Mesenchymal stem cell (in vitro differentiated cells and primary cell): ENCODE measurements at regions not wholly inside any gene's neighbourhood (a gene's known extent, or its start where the extent isn't known, plus 50 kb on each side); places are given as distances from the start of the nearest gene placed in this dataset.

ENCODE experiments used
- DNase-seq: peaks from one replicate; pipeline ENCODE4 v3.0.0-alpha.2; 2013
- H2AFZ ChIP-seq: one replicate; pipeline ENCODE4 v1.6.1; 2013; ENCODE audit warnings: low read depth, mild to moderate bottlenecking, control low read depth, inconsistent platforms, low read length, moderate library complexity
- H2AK5ac ChIP-seq: 2 replicates; pipeline ENCODE4 v1.6.1; 2013; ENCODE audit warnings: low read length, moderate library complexity, mild to moderate bottlenecking, inconsistent platforms; ENCODE audit not compliant: severe bottlenecking
- H2BK120ac ChIP-seq: one replicate; pipeline ENCODE4 v1.6.1; 2013; ENCODE audit warnings: low read depth, mild to moderate bottlenecking, inconsistent platforms, low read length, moderate library complexity
- H2BK12ac ChIP-seq, 2 experiments: one replicate each; pipeline ENCODE4 v1.6.1; 2013; ENCODE audit warnings: inconsistent platforms in 2 of 2, low read length in 2 of 2, mild to moderate bottlenecking in 2 of 2, moderate library complexity in 2 of 2, control low read depth in 1 of 2
- H2BK15ac ChIP-seq: one replicate; pipeline ENCODE4 v1.6.1; 2013; ENCODE audit warnings: mild to moderate bottlenecking, low read depth, inconsistent platforms; ENCODE audit not compliant: poor library complexity, severe bottlenecking
- H2BK5ac ChIP-seq: 2 replicates; pipeline ENCODE4 v1.6.1; 2013; ENCODE audit warnings: low read depth, mild to moderate bottlenecking, low read length, control low read depth, inconsistent platforms; ENCODE audit not compliant: poor library complexity, severe bottlenecking
- H3K14ac ChIP-seq, 2 experiments: one replicate each; pipeline ENCODE4 v1.6.1; 2013; ENCODE audit warnings: inconsistent platforms in 2 of 2, low read length in 2 of 2, control low read depth in 1 of 2, mild to moderate bottlenecking in 1 of 2, moderate library complexity in 1 of 2
- H3K18ac ChIP-seq, 2 experiments: one replicate each; pipeline ENCODE4 v1.6.1; 2013; ENCODE audit warnings: inconsistent platforms in 2 of 2, low read length in 2 of 2, control low read depth in 1 of 2, low read depth in 1 of 2, mild to moderate bottlenecking in 1 of 2
- H3K23ac ChIP-seq, 2 experiments: one replicate each; pipeline ENCODE4 v1.6.1; 2013; ENCODE audit warnings: inconsistent platforms in 2 of 2, low read length in 2 of 2, mild to moderate bottlenecking in 2 of 2, moderate library complexity in 2 of 2, control low read depth in 1 of 2
- H3K27ac ChIP-seq: 2 replicates; pipeline ENCODE4 v1.5.1; 2013; ENCODE audit warnings: mild to moderate bottlenecking, moderate library complexity, low read length, control low read depth, inconsistent platforms; ENCODE audit not compliant: poor library complexity, severe bottlenecking
- H3K27me3 ChIP-seq, 2 experiments: 2 replicates each; pipeline versions ENCODE4 v1.6.1 to v1.7.0; 2013; ENCODE audit warnings: low read length in 2 of 2, mild to moderate bottlenecking in 2 of 2, moderate library complexity in 2 of 2, control low read depth in 1 of 2, inconsistent platforms in 1 of 2; ENCODE audit not compliant: control insufficient read depth in 1 of 2, insufficient read depth in 1 of 2
- H3K36me3 ChIP-seq, 2 experiments: 2 replicates each; pipeline versions ENCODE4 v1.6.1 to v1.7.0; 2013; ENCODE audit warnings: low read length in 2 of 2, control low read depth in 1 of 2, inconsistent platforms in 1 of 2, low read depth in 1 of 2, mild to moderate bottlenecking in 1 of 2; ENCODE audit not compliant: insufficient read depth in 2 of 2, control insufficient read depth in 1 of 2
- H3K4ac ChIP-seq, 2 experiments: one replicate each; pipeline ENCODE4 v1.6.1; 2013; ENCODE audit warnings: inconsistent platforms in 2 of 2, low read length in 2 of 2, mild to moderate bottlenecking in 2 of 2, moderate library complexity in 2 of 2, control low read depth in 1 of 2, low read depth in 1 of 2
- H3K4me1 ChIP-seq: 2 replicates; pipeline ENCODE4 v1.6.1; 2013; ENCODE audit warnings: low read depth, low read length, control low read depth; ENCODE audit not compliant: control insufficient read depth, insufficient read depth
- H3K4me2 ChIP-seq: 2 replicates; pipeline ENCODE4 v1.6.1; 2013; ENCODE audit warnings: low read length, mild to moderate bottlenecking, inconsistent platforms; ENCODE audit not compliant: poor library complexity, severe bottlenecking
- H3K4me3 ChIP-seq, 2 experiments: 2 replicates each; pipeline versions ENCODE4 v1.5.1 to v1.7.0; 2013; ENCODE audit warnings: low read length in 2 of 2, mild to moderate bottlenecking in 2 of 2, control low read depth in 1 of 2, low read depth in 1 of 2; ENCODE audit not compliant: insufficient read depth in 1 of 2
- H3K79me1 ChIP-seq: replicated peaks from 2 replicates; pipeline ENCODE4 v1.6.1; 2013; ENCODE audit warnings: mild to moderate bottlenecking, control low read depth, low read length, inconsistent platforms; ENCODE audit not compliant: poor library complexity, severe bottlenecking
- H3K9ac ChIP-seq: 2 replicates; pipeline ENCODE4 v1.7.0; 2013; ENCODE audit warnings: mild to moderate bottlenecking, low read length, moderate library complexity
- H3K9me3 ChIP-seq: 2 replicates; pipeline ENCODE4 v1.7.0; 2013; ENCODE audit warnings: mild to moderate bottlenecking, low read length; ENCODE audit not compliant: control insufficient read depth
- H4K8ac ChIP-seq: one replicate; pipeline ENCODE4 v1.6.1; 2013; ENCODE audit warnings: inconsistent platforms, mild to moderate bottlenecking, low read length, moderate library complexity
- H4K91ac ChIP-seq: one replicate; pipeline ENCODE4 v1.6.1; 2013; ENCODE audit warnings: mild to moderate bottlenecking, low read length, inconsistent platforms
- WGBS: methylation state at CpG from one replicate; pipeline ENCODE4 v1.1.7; 2013; ENCODE audit warnings: mixed read lengths; 5-methylcytosine and 5-hydroxymethylcytosine counted together

GRCh38 chr12:25013061-25013460 lies 64.2 kb upstream of the BCAT1 start:
- 92% methylated on average over 4 of the region's 4 CpGs for WGBS
- Histone ChIP-seq H3K4me1 (peaks cover 1% of the 10 kb centered on the region), H3K18ac (no peak overlapping the region), H4K91ac (no peak overlapping the region), H3K14ac (no peak overlapping the region), H3K27ac (no peak overlapping the region), H2BK12ac (no peak overlapping the region), H3K23ac (no peak overlapping the region), H3K4ac (no peak overlapping the region), H2BK120ac (no peak overlapping the region), H2BK5ac (no peak overlapping the region), H3K27me3 (no peaks in the 10 kb centered on the region), H3K9me3 (no peaks in the 10 kb centered on the region), H3K79me1 (no peaks in the 10 kb centered on the region), H2AK5ac (no peak overlapping the region), H2AFZ (no peak overlapping the region), H3K4me2 (no peak overlapping the region), H3K36me3 (no peaks in the 10 kb centered on the region), H2BK15ac (no peak overlapping the region), H3K4me3 (no peak overlapping the region), H4K8ac (no peak overlapping the region), H3K9ac (no peak overlapping the region)
- DNase-seq = no peak

GRCh38 chr12:25009496-25010092 lies 60.7 kb upstream of the BCAT1 start:
- no peak overlapping the region for H2AK5ac ChIP-seq
- no peak overlapping the region for H3K9ac ChIP-seq
- DNase-seq = no peak
- H3K4ac ChIP-seq = no peak overlapping the region
- no peak overlapping the region for H4K8ac ChIP-seq
- WGBS = 98% methylated on average over 2 of the region's 2 CpGs
- no peak overlapping the region for H3K4me2 ChIP-seq
- no peaks in the 10 kb centered on the region for H3K36me3 ChIP-seq
- no peak overlapping the region for H3K4me3 ChIP-seq
- no peak overlapping the region for H2BK5ac ChIP-seq
- H4K91ac ChIP-seq = no peak overlapping the region
- H2BK120ac ChIP-seq = no peak overlapping the region
- no peak overlapping the region for H3K27ac ChIP-seq
- no peaks in the 10 kb centered on the region for H3K9me3 ChIP-seq
- H2BK12ac ChIP-seq = no peak overlapping the region
- no peaks in the 10 kb centered on the region for H3K27me3 ChIP-seq
- H3K79me1 ChIP-seq = no peaks in the 10 kb centered on the region
- H3K4me1 ChIP-seq = no peaks in the 10 kb centered on the region
- no peak overlapping the region for H2BK15ac ChIP-seq
- no peak overlapping the region for H3K23ac ChIP-seq
- no peak overlapping the region for H3K18ac ChIP-seq
- no peak overlapping the region for H3K14ac ChIP-seq
- no peak overlapping the region for H2AFZ ChIP-seq

GRCh38 chr12:25005376-25005775 lies 56.5 kb upstream of the BCAT1 start:
- Histone ChIP-seq H3K9me3 (no peaks in the 10 kb centered on the region), H3K18ac (no peak overlapping the region), H4K91ac (no peak overlapping the region), H3K27ac (no peak overlapping the region), H3K27me3 (no peaks in the 10 kb centered on the region), H4K8ac (no peak overlapping the region), H3K14ac (no peak overlapping the region), H3K79me1 (no peaks in the 10 kb centered on the region), H3K4ac (no peak overlapping the region), H3K4me1 (no peaks in the 10 kb centered on the region), H2BK5ac (no peak overlapping the region), H2AK5ac (no peak overlapping the region), H3K9ac (no peak overlapping the region), H3K4me2 (no peak overlapping the region), H2BK15ac (no peak overlapping the region), H2BK12ac (no peak overlapping the region), H3K36me3 (no peaks in the 10 kb centered on the region), H2AFZ (no peak overlapping the region), H3K4me3 (no peak overlapping the region), H2BK120ac (no peak overlapping the region), H3K23ac (no peak overlapping the region)
- WGBS = 97% methylated on average over 2 of the region's 4 CpGs
- DNase-seq = no peak

- no peaks in the 10 kb centered on the region for H3K79me1 ChIP-seq
- H3K36me3 ChIP-seq = no peaks in the 10 kb centered on the region
- H3K18ac ChIP-seq = no peak overlapping the region
- H3K4ac ChIP-seq = no peak overlapping the region
- 95% methylated on average over 5 of the region's 7 CpGs for WGBS
- no peak for DNase-seq
- H3K4me2 ChIP-seq = no peak overlapping the region
- H2AFZ ChIP-seq = no peak overlapping the region
- no peak overlapping the region for H3K23ac ChIP-seq
- H2BK120ac ChIP-seq = no peak overlapping the region
- H2BK5ac ChIP-seq = no peak overlapping the region
- no peak overlapping the region for H3K27ac ChIP-seq
- H3K9me3 ChIP-seq = no peaks in the 10 kb centered on the region
- no peak overlapping the region for H2AK5ac ChIP-seq
- no peak overlapping the region for H2BK12ac ChIP-seq
- H3K14ac ChIP-seq = no peak overlapping the region
- no peaks in the 10 kb centered on the region for H3K27me3 ChIP-seq
- peaks cover 2% of the 10 kb centered on the region for H3K4me1 ChIP-seq
- H3K4me3 ChIP-seq = no peak overlapping the region
- no peak overlapping the region for H2BK15ac ChIP-seq
- H3K9ac ChIP-seq = no peak overlapping the region
- no peak overlapping the region for H4K91ac ChIP-seq
- no peak overlapping the region for H4K8ac ChIP-seq
Measured at GRCh38 chr12:25004447-25004846, 55.5 kb upstream of the BCAT1 start.
